ENCODE measurements at regions not wholly inside any gene's neighbourhood (a gene's known extent, or its start where the extent isn't known, plus 50 kb on each side); places are given as distances from the start of the nearest gene placed in this dataset.

GRCh38 chr11:95299078-95299679, 68.2 kb upstream of the SESN3 start:
- DNase-seq (ENCODE audit: low spot score) (no peak), ATAC-seq (no peak)
- no peaks in the 10 kb centered on the region for H3K4me1 Mint-ChIP-seq (ENCODE audit: low read depth in 2 of 2)
- H3K4me3 Mint-ChIP-seq: no peak overlapping the region
- no peaks in the 10 kb centered on the region for H3K36me3 Mint-ChIP-seq
- H3K9me3 Mint-ChIP-seq: no peaks in the 10 kb centered on the region
- peaks cover 2 to 13% of the 10 kb centered on the region in 2 donors for H3K27me3 Mint-ChIP-seq
- H3K27ac Mint-ChIP-seq: no peak overlapping the region

- Mint-ChIP-seq H3K27me3 (peaks cover 2 to 13% of the 10 kb centered on the region in 2 donors), H3K4me1 (ENCODE audit: low read depth in 2 of 2) (no peaks in the 10 kb centered on the region), H3K9me3 (no peaks in the 10 kb centered on the region), H3K27ac (no peak overlapping the region), H3K36me3 (no peaks in the 10 kb centered on the region), H3K4me3 (no peak overlapping the region)
- ATAC-seq (no peak), DNase-seq (ENCODE audit: low spot score) (no peak)
These were observed 66.9 kb upstream of the SESN3 start for GRCh38 chr11:95297680-95298452.

- H3K36me3 Mint-ChIP-seq: no peaks in the 10 kb centered on the region
- no peak overlapping the region for H3K4me3 Mint-ChIP-seq
- H3K4me1 Mint-ChIP-seq (ENCODE audit: low read depth in 2 of 2): no peaks in the 10 kb centered on the region
- no peak overlapping the region for H3K27ac Mint-ChIP-seq
- no peak for ATAC-seq
- H3K27me3 Mint-ChIP-seq: peaks cover 2 to 13% of the 10 kb centered on the region in 2 donors
- H3K9me3 Mint-ChIP-seq: no peaks in the 10 kb centered on the region
- no peak for DNase-seq (ENCODE audit: low spot score)
These were observed 65.6 kb upstream of the SESN3 start for GRCh38 chr11:95296621-95297025.

- H3K4me1 Mint-ChIP-seq (ENCODE audit: low read depth in 2 of 2): no peaks in the 10 kb centered on the region
- DNase-seq (ENCODE audit: low spot score): no peak
These were observed 65.2 kb upstream of the SESN3 start for GRCh38 chr11:95296165-95296564.

GRCh38 chr11:95295382-95296149, 64.6 kb upstream of the SESN3 start:
- no peaks in the 10 kb centered on the region for H3K4me1 Mint-ChIP-seq (ENCODE audit: low read depth in 2 of 2)
- H3K27me3 Mint-ChIP-seq: peaks cover 2 to 17% of the 10 kb centered on the region in 2 donors
- no peak for DNase-seq (ENCODE audit: low spot score)
- no peak overlapping the region for H3K27ac Mint-ChIP-seq
- no peaks in the 10 kb centered on the region for H3K36me3 Mint-ChIP-seq
- no peak for ATAC-seq
- H3K9me3 Mint-ChIP-seq: no peaks in the 10 kb centered on the region
- no peak overlapping the region for H3K4me3 Mint-ChIP-seq

More at GRCh38 chr11:95296165-95296564, 65.2 kb upstream of the SESN3 start:
- no peaks in the 10 kb centered on the region for H3K36me3 Mint-ChIP-seq
- H3K9me3 Mint-ChIP-seq: no peaks in the 10 kb centered on the region
- H3K27ac Mint-ChIP-seq: no peak overlapping the region
- no peak for ATAC-seq
- no peak overlapping the region for H3K4me3 Mint-ChIP-seq
- peaks cover 2 to 13% of the 10 kb centered on the region in 2 donors for H3K27me3 Mint-ChIP-seq

- Mint-ChIP-seq H3K36me3 (no peaks in the 10 kb centered on the region), H3K9me3 (no peaks in the 10 kb centered on the region), H3K4me1 (ENCODE audit: low read depth in 2 of 2) (no peaks in the 10 kb centered on the region), H3K27ac (no peak overlapping the region), H3K4me3 (no peak overlapping the region), H3K27me3 (peaks cover 2 to 26% of the 10 kb centered on the region in 2 donors)
- ATAC-seq (no peak), DNase-seq (ENCODE audit: low spot score) (no peak)
These were observed 63.7 kb upstream of the SESN3 start for GRCh38 chr11:95294701-95295100.

- no peak overlapping the region for H3K4me3 Mint-ChIP-seq
- H3K36me3 Mint-ChIP-seq: no peaks in the 10 kb centered on the region
- H3K27me3 Mint-ChIP-seq: peaks cover 7 to 28% of the 10 kb centered on the region in 2 donors
- ATAC-seq (no peak), DNase-seq (ENCODE audit: low spot score) (no peak)
- no peak overlapping the region for H3K27ac Mint-ChIP-seq
- H3K9me3 Mint-ChIP-seq: no peaks in the 10 kb centered on the region
- no peaks in the 10 kb centered on the region for H3K4me1 Mint-ChIP-seq (ENCODE audit: low read depth in 2 of 2)
These were observed 62.1 kb upstream of the SESN3 start for GRCh38 chr11:95293116-95293515.

GRCh38 chr11:95291946-95292345, 60.9 kb upstream of the SESN3 start:
- Mint-ChIP-seq H3K9me3 (no peaks in the 10 kb centered on the region), H3K4me3 (no peak overlapping the region), H3K36me3 (no peaks in the 10 kb centered on the region), H3K27ac (no peak overlapping the region), H3K27me3 (peaks cover 5 to 21% of the 10 kb centered on the region in 2 donors), H3K4me1 (ENCODE audit: low read depth in 2 of 2) (no peaks in the 10 kb centered on the region)
- DNase-seq (ENCODE audit: low spot score) (no peak), ATAC-seq (no peak)

GRCh38 chr11:95289378-95290101, 58.5 kb upstream of the SESN3 start:
- Mint-ChIP-seq H3K36me3 (no peaks in the 10 kb centered on the region), H3K4me3 (no peak overlapping the region), H3K27me3 (peaks cover 8 to 15% of the 10 kb centered on the region in 2 donors), H3K4me1 (ENCODE audit: low read depth in 2 of 2) (no peaks in the 10 kb centered on the region), H3K27ac (no peak overlapping the region), H3K9me3 (no peaks in the 10 kb centered on the region)
- no peak for ATAC-seq
- no peak for DNase-seq (ENCODE audit: low spot score)

GRCh38 chr11:95284057-95285052, 53.4 kb upstream of the SESN3 start:
- Mint-ChIP-seq H3K4me1 (ENCODE audit: low read depth in 2 of 2) (no peaks in the 10 kb centered on the region), H3K4me3 (no peak overlapping the region), H3K27ac (no peak overlapping the region), H3K27me3 (peaks cover 8 to 16% of the 10 kb centered on the region in 2 donors), H3K9me3 (no peaks in the 10 kb centered on the region), H3K36me3 (no peaks in the 10 kb centered on the region)
- DNase-seq (ENCODE audit: low spot score): no peak
- ATAC-seq: no peak

GRCh38 chr11:95283650-95284049, 52.6 kb upstream of the SESN3 start:
- no peaks in the 10 kb centered on the region for H3K4me1 Mint-ChIP-seq (ENCODE audit: low read depth in 2 of 2)

GRCh38 chr11:95283146-95283545, 52.1 kb upstream of the SESN3 start:
- peaks cover 8 to 11% of the 10 kb centered on the region in 2 donors for H3K27me3 Mint-ChIP-seq
- ATAC-seq: no peak
- no peaks in the 10 kb centered on the region for H3K4me1 Mint-ChIP-seq (ENCODE audit: low read depth in 2 of 2)
- H3K9me3 Mint-ChIP-seq: no peaks in the 10 kb centered on the region
- no peak overlapping the region for H3K4me3 Mint-ChIP-seq
- DNase-seq (ENCODE audit: low spot score): no peak
- no peaks in the 10 kb centered on the region for H3K36me3 Mint-ChIP-seq
- no peak overlapping the region for H3K27ac Mint-ChIP-seq

More at GRCh38 chr11:95283650-95284049, 52.6 kb upstream of the SESN3 start:
- Mint-ChIP-seq H3K9me3 (no peaks in the 10 kb centered on the region), H3K27me3 (peaks cover 8 to 12% of the 10 kb centered on the region in 2 donors), H3K36me3 (no peaks in the 10 kb centered on the region), H3K27ac (no peak overlapping the region), H3K4me3 (no peak overlapping the region)
- ATAC-seq (no peak), DNase-seq (ENCODE audit: low spot score) (no peak)

Measured in natural killer cell treated with Interleukin-12 subunit alpha and Interleukin-12 subunit beta and Interleukin-15 and Interleukin-18, amount 100 ng/mL, for 72 hours (primary cell).